GM21515 (cell line): ENCODE measurements at regions not wholly inside any gene's neighbourhood (a gene's known extent, or its start where the extent isn't known, plus 50 kb on each side); places are given as distances from the start of the nearest gene placed in this dataset.
"Not testable (repeated sequence)": the region's sequence is repeated elsewhere in the genome, so short reads cannot be mapped to it uniquely, and the experiment has no call there.

ENCODE experiments used
- ATAC-seq: cut with Tn5 transposase; IDR thresholded peaks from one replicate; pipeline ENCODE4 v1.9.1; 2021; ENCODE audit not compliant: unreplicated experiment

DNA sequence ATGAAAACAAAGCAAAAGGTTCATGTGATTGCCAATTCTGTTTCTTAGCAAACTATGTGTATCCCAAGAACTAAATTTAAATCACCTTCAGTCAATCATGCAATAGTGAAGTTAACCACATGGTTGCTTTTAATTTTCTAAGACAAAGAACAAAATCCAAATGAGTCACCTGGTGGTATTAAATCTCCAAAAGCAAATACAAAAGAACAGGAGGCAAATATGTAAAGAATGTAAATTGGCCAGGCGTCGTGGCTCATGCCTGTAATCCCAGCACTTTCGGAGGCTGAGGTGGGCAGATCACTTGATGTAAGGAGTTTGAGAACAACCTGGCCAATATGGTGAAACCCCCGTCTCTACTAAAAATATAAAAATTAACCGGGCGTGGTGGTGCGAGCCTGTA, 54.2 kb upstream of the PIK3R4 start:
- no peak for ATAC-seq

DNA sequence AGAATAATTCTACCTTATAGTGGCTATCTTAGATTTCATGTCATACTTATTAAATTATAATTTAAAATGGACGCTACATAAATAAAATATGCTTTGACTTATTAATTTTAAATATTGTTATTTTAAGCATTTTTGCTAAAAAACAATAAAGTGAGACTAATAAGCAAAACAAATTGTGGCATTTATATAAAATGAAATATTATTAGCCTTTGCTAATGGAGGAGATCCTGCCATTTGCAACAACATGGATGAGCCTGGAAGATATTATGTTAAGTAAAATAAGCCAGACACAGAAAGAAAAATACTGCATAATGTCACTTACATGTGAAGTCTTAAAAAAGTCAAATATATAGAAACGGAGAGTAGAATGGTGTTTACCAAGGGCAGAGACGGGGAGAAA, 54.8 kb upstream of the PIK3R4 start:
- ATAC-seq = no peak

DNA sequence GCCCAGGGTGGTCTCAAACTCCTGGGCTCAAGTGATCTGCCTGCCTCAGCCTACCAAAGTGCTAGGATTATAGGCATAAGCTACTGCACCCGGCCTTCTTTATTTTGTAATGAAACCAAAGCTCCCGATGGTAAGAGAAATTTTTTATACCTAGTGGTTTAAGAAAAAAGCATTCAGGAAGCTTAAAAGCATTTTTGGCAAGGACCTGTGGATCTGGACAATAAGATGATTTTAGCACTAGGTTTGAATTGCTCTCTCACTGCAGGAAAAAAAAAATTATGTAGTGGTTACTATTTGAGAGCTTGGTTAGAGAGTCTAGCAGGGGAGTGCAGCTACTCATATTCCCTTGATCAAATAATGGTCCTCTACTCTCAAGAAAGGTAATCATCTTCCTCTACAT, 64.9 kb upstream of the PIK3R4 start:
- ATAC-seq = no peak

DNA sequence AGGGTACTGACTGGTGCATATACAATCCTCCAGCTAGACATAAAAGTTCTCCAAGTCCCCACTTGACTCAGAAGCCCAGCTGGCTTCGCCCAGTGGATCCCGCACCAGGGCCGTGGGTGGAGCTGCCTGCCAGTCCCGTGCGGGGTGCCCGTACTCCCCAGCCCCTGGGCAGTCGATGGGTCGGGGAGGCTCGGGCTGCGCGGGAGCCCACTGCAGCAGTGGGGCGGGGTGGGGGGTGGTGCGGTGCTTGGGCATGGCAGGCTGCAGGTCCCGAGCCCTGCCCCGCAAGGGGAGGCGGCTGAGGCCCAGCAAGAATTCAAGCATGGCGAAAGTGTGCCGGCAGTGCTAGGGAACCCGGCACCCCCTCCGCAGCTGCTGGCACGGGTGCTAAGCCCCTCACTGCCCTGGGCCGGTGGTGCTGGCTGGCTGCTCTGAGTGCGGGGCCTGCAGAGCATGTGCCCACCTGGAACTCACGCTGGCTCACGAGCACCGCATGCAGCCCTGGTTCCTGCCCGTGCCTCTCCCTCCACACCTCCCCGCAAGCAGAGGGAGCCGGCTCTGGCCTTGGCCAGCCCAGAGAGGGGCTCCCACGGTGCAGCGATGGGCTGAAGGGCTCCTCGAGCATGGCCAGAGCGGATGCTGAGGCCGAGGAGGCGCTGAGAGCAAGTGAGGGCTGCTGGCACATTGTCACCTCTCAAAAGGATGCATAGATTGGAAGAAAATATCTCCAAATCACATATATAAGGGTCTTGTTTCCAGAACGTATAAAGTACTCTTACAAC, 68.3 kb upstream of the PIK3R4 start:
- ATAC-seq = no peak

DNA sequence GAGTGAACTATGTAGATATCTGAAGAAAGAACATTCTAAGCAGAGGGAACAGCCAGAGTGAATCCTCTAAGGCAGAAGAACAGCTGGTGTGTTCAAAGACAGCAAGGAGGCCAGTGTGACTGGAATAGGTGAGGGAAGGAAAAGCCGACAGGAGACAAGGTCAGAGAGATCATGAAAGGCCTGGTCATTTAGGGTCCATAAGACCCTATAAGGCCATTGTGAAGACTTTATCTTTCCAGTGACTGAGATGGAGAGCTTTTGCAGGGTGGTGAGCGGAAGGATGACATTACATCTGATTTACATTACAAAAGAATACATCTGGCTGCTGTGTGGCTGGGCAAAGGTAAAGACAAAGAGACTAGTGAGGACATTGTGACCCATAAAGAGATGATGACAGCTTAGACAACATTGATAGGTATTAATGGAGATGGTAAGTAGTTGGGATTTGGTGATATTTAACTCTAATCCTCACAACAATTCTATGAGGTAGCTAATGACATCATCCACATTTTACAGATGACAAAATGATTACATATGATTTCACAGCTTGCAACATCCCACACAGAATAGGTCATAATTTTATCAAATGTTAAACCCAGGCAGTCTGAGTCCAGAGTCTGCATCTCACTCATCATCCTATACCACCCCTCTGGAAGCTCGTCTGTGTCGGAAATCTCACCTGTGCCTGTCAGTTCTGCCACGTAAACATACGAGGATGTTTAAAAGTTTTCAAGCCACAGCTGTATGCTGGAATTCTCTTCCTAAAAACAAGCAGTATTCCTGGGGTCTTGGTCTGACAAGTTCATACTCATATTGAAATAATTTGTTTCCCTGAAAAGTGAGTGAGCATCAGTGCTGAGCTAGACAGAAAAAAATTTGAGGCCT, 70.2 kb upstream of the PIK3R4 start:
- ATAC-seq = no peak

DNA sequence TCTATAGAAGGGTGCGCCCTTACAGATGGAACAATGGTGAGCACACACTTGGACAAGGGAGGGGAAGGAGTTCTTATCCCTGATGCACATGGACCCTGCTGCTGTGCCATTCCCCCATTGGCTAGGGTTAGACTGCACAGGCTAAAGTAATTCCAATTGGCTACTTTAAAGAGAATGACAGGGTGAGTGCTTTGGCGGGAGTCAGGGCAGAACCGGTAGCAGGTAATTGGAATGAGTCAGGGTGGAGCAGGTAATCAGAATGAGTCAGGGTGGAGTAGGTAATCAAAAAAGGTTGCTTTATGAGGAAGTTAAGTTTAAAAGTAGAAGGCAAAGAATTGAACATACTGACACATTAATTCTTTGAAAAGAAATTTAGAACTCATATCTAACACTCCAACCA, 71.4 kb upstream of the PIK3R4 start:
- not testable (repeated sequence) for ATAC-seq

DNA sequence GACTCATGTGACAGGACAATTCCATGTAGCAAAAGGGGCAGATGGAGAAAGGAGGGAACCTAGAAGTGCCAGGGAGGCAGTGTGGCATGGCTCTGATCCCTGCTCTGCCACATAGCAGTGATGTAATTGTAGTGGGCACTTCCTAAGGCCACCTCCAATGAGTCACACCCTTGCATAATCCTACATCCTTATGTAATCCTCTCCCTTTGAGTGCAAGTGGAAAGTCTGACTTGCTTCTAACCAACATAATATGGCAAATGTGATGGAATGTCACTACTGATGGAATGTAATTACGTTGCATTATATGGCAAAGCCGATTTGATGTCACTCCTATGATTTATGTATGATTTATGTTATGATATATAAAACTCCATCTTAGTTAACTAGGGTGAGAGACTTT, 72.9 kb upstream of the ATP2C1 start:
- no peak for ATAC-seq

DNA sequence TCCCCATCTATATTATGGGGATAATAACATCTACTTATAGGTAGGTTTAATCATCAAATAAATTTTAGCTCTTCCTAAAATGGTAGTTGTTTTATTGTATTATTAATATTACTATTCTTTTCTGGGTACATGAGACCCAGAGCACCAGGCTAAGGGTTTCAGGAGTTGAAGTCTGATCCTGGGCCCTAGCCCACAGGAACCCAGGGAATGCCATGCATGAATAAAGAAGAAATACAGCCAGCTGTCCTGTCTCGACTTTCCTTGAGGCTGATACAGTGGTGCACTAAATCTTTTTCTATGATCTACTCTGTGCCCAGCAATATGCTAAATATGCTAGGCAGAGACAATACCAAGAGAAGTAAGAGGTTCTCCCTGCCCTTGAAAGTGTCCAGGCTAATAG, 72.1 kb upstream of the ATP2C1 start:
- no peak for ATAC-seq

DNA sequence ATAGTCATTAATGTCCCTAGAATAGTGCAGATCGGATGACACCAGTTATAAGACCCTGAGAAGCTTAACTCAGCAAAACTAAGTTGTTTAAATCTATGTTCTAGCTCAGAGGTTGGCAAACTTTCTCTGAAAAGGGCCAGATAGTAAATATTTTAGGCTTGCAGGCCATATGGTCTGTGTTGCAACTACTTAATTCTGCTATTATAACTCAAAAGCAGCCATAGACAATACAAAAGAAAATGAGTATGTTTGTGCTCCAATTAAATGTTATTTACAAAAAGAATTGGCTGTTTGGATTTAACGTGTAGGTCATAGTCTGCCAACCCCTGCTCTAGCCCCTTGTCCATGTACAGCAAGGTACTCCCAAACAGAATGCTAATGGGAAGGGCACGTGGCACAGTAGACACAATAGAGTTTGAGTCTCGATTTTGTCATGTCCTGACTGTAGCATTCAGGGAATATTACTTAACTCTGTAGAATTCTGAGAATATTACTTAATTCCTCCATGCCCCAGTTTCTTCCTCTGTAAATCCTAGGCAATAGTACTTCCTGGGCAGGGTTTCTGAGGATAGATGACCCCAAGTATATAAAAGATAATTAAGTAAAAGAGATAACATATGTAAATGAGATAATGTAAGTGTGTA, 70.5 kb upstream of the ATP2C1 start:
- no peak for ATAC-seq

DNA sequence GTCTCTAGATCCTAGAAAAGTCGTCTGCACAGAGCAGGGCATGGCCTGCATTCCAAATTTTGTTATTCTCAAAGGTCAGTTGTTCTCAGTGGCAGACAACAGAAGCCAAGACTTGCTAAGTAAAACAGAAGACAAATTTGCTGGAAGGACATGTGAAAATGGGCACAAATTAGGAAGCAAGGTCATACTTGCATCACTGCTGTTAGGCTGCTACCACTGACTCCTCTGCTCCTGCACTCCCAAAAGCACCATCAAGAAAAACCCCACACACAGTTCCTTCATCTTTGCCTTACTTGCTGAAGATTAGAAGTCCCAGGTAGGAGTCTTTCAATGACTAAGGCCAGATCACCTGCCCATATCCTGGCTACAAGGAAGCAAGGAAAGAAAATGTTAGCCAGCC, 69.9 kb upstream of the ATP2C1 start:
- ATAC-seq = no peak

DNA sequence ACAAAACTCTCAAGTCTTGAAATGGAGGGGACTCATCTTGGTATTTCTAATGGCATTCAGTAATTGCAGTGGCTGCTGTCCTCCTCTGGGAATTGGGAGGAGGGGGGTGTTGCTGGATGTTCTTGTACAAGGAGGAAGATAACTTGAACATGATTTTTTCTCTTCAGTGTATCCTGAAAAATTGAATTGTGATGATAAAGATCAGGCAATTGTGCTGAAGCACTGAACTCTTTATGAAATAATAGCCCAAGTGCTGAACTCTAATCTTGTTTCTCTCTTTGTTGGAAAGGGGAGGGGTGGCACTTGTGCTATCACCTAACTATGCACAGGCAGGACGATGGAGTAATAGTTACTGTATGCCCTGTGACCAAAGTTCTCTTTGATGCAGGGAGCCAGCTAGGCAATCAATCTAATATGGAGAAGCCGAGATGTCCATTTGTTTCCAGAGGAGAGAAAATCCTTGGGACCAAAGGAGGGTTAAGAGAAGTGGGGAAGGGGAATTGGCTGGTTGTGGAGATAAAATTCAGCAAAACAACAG, 68.1 kb upstream of the ATP2C1 start:
- no peak for ATAC-seq

DNA sequence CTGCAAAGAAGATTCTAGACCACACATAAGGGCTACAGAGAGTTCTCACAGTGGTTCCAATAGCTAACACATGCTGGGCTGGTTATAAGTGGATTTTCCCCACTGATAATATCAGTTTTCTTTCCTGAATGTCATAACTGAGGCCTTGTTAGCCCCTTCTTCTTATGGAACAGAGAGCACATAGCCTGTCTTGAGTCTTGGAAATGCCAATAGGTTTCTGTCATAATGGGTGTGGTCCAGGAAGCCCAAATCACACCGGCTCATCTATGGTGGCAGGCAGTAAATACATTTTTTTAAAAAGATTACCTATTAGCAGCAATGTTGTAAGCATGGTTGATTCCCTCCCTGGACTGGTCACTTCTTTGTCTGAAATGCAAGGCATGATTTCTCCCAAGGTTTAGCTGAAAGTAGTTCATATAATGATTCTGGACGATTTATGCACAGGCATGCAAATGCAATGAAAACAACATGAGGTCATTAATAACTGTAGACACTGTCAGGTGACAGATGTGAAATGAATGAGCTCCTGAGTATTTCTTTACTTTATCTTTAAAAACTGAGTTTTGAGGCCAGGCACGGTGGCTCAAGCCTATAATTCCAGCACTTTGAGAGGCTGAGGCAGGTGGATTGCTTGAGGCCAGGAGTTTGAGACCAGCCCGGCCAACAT, 67.2 kb upstream of the ATP2C1 start:
- no peak for ATAC-seq

DNA sequence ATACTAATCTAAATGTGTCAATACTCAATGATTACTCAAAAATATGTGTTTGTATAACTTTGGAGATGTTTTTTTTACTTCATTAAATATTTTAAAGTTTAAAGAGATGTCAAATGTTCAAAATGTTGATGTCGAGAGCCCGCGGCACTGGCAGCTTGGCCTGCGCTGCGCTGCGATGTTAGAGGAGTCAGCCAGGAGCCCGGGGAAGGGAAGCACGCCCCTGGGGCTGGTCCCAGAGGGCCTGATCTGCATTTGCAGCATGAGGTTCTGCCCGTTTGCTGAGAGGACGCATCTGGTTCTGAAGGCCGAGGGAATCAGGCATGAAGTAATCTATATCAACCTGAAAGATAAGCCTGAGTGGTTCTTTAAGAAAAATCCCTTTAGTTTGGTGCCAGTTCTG, 66.4 kb upstream of the ATP2C1 start:
- ATAC-seq = no peak

DNA sequence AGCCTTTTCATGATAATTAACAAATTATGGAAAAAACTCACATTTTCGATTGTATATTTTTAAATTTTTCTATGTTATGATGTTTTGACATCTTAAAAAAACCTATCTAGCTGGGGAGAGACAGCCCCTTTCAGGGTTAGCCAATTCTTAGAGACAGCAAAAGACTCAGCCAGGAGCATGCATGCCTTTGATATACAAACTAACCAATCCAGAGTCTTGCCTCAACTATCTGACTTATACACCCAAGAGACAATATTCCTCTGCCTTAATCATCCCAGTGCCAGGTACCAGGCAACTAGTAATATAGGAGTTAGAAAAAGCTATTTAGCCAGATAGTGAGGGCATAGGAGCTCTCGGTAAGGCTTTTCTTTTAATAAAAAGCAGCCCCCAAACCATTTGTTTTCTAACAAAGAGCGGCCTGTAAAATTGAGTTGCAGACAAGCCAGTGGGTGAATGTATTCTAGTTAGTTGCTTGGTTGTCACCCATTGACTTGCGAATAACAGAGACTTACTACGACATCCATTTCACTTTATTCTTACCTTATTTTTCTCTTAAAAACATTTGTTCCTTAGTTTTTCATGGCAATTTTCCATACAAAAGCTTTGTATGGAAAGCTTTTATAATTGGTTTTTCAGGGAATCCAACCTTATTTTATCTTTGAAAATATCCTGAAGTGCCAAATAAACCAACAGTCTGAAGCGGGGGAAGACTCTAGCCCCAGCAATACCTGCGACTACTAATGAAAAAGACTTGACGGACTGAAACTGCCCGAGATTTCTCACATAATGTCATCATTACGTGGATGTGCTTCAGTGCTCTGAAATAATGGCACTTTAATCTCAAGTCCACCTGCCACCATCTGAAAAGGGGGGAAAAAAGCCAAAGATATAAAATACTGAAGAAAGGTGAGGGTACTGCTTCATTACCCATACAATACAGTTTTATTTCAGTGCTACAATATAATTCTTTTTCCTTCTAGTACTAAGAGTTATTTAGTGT, 64.6 kb upstream of the ATP2C1 start:
- no peak for ATAC-seq

DNA sequence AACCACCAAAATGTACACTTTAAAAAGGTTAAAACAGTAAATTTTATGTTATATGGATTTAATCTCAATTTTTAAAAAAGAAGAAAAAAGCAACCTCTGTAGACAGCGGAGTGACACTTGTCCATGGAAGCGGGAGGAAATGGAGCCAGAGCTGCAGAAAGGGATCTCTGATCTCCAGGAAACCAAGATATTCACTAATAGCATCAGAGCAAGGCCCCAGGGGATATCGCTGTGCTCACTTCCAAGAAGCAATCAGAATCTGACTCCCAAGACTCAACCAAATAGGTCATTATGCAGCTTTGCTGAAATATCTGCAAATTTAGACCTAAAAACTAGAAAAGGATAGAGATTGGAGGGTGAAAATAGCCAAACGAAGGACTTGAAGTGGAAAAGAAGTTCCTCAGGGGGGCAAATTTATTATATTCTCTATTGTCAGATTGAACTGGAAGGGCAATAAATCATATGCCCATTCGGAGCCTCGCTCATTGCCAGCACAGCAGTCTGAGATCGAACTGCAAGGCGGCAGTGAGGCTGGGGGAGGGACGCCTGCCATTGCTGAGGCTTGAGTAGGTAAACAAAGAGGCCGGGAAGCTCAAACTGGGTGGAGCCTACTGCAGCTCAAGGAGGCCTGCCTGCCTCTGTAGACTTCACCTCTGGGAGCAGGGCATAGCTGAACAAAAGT, 62.0 kb upstream of the ATP2C1 start:
- no peak for ATAC-seq

DNA sequence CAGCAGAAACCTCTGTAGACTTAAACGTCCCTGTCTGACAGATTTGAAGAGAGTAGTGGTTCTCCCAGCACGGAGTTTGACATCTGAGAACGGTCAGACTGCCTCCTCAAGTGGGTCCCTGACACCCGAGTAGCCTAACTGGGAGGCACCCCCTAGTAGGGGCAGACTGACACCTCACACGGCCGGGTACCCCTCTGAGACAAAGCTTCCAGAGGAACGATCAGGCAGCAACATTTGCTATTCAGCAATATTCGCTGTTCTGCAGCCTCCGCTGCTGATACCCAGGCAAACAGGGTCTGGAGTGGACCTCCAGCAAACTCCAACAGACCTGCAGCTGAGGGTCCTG, 61.5 kb upstream of the ATP2C1 start:
- not testable (repeated sequence) for ATAC-seq

DNA sequence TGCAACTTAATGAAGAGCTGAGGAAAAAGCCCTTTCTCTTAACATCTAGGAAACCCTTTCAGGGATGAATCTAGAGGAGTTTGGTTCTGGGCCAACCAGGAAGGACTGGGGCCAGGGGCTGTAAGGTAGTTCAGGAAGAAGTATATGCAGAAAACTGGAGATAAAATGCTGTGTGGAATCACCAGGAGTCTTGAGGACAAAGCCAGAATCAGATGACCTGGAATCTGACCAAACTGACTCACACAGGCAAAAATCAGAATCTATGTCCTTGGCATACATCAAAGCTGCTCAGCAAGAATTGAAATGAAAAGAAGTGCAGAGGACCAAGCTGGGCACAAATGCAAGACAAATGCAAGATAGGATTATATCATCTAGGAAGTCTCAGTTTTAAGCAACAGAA, 59.4 kb upstream of the ATP2C1 start:
- no peak for ATAC-seq

DNA sequence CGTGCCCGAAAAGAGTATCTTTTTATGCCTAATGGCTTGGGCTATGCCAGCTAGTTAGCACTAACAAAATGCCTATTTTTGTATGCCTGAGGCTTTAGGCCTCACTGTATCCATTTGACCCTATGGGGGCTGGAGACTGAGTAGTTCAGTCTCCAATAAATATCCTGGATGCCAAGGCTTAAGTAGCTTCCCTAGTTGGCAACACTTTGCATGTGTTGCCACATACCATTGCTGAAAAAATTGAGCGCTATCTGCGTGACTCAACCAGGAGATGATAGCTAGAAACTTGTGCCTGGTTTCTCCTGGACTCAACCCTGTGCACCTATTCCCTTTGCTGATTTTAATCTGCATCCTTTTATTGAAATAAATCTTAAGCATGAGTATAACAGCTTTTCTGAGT, 58.4 kb upstream of the ATP2C1 start:
- no peak for ATAC-seq

DNA sequence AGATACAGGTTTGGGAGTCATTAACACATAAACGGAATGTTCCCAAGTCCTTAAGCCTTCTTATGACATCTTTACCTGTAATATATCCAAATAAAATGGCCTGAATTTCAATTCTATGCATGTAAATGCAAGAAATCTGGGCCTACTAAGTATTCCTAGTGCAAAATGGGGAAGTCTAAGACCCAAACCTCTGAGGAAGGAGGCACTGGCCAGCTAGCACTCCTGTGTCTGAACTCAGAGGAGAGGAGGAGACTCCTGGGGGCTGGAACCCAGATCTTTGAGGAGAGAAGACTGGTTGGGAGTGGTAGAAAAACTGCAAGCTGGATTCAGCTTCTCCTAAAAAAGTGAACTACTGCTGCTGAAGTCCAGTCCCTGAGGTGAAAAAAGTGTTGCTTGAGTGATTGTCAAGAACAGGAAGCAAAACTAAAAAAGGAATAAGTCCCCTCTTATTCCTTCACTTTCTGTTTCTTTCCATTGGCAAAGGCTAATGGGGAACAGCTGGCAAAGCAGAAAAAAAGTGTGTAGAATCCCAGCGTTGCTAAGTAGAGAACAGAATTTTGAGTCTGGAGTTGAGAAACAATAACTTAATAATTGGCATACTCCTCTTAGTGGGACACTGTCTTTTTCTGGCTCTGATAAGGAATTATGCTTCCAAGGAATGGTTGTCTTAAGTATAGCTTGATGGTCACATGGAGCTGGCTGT, 54.8 kb upstream of the ATP2C1 start:
- ATAC-seq = no peak
